Spleen (tissue), 11 donors: ENCODE measurements at regions not wholly inside any gene's neighbourhood (a gene's known extent, or its start where the extent isn't known, plus 50 kb on each side); places are given as distances from the start of the nearest gene placed in this dataset.

ENCODE experiments used
- DNase-seq: peaks from one replicate; pipeline ENCODE4 v3.0.0-alpha.2; 2020
- H3K27ac ChIP-seq, 8 donors: fragments of 200-600 bp; sonication (generic) in 7 of 8; 1 replicate in 4 of 8; 2 replicates in 4 of 8; pipeline versions ENCODE4 v1.5.0 to v1.8.0; 2016 to 2021; ENCODE audit warnings: inconsistent platforms in 4 of 8, mild to moderate bottlenecking in 4 of 8, moderate library complexity in 1 of 8
- H3K27me3 ChIP-seq, 7 donors: fragments of 200-600 bp; sonication (generic) in 6 of 7; replicated peaks in 1 of 7; 1 replicate in 4 of 7; 2 replicates in 3 of 7; pipeline versions ENCODE4 v1.5.0 to v1.8.0; 2016 to 2021; ENCODE audit warnings: inconsistent platforms in 3 of 7, mild to moderate bottlenecking in 1 of 7
- H3K36me3 ChIP-seq, 6 donors: fragments of 200-600 bp; sonication (generic) in 5 of 6; 1 replicate in 4 of 6; 2 replicates in 2 of 6; pipeline versions ENCODE4 v1.5.0 to v1.8.0; 2016 to 2021; ENCODE audit warnings: inconsistent platforms in 2 of 6
- H3K4me1 ChIP-seq, 6 donors: fragments of 200-600 bp; sonication (generic) in 5 of 6; 1 replicate in 3 of 6; 2 replicates in 3 of 6; pipeline versions ENCODE4 v1.5.0 to v1.8.0; 2016 to 2021; ENCODE audit warnings: inconsistent platforms in 3 of 6
- H3K4me3 ChIP-seq, 8 donors: fragments of 200-600 bp; sonication (generic) in 7 of 8; 1 replicate in 4 of 8; 2 replicates in 4 of 8; pipeline versions ENCODE4 v1.5.0 to v1.8.0; 2016 to 2021; ENCODE audit warnings: inconsistent platforms in 4 of 8, mild to moderate bottlenecking in 4 of 8, moderate library complexity in 2 of 8
- H3K9me3 ChIP-seq, 8 donors: fragments of 200-600 bp; sonication (generic) in 7 of 8; 1 replicate in 4 of 8; 2 replicates in 4 of 8; pipeline versions ENCODE4 v1.5.0 to v1.8.0; 2016 to 2021; ENCODE audit warnings: inconsistent platforms in 4 of 8
- CTCF ChIP-seq, 11 experiments: fragments of 200-600 bp in 7 of 11; fragments of 450-650 bp in 4 of 11; sonication (generic) in 4 of 11; IDR thresholded peaks in 8 of 11; conservative IDR thresholded peaks in 3 of 11; 1 replicate in 7 of 11; 2 replicates in 4 of 11; pipeline versions ENCODE4 v1.4.0 to v1.8.0; 2016 to 2021; ENCODE audit warnings: antibody characterized with exemption in 11 of 11, inconsistent platforms in 4 of 11, mild to moderate bottlenecking in 1 of 11
- POLR2A ChIP-seq, 3 donors: fragments of 450-650 bp; IDR thresholded peaks; one replicate each; pipeline ENCODE4 v1.5.1; 2017; ENCODE audit warnings: antibody characterized with exemption in 3 of 3, mild to moderate bottlenecking in 1 of 3
- POLR2AphosphoS5 ChIP-seq, 3 donors: sonication (generic); formaldehyde crosslinking; IDR thresholded peaks; one replicate each; pipeline ENCODE4 v1.5.1; 2017; ENCODE audit warnings: antibody characterized with exemption in 3 of 3
- WGBS, 5 donors: extraction: QIAGEN DNeasy Blood & Tissue Kit in 3 of 5; methylation state at CpG; one replicate each; pipeline versions ENCODE4 v1.1.5 to v1.1.7; 2013 to 2018; 5-methylcytosine and 5-hydroxymethylcytosine counted together
- intact Hi-C: fragments of 100-400 bp; cut with DNase I; formaldehyde crosslinking; loops from one replicate; pipeline ENCODE4 v1.15.0; 2023; ENCODE audit warnings: low total_unique reads
- donor health status: healthy with polysubstance abuse.
- donor health status: DM: no; HTN: no; CAD: no; lungs with moderate emphysema.
- donor health status: DM: no; HTN: no; CAD: no.
- donor health status: Bipolar disorder and iron deficiency.
- donor health status: healthy.
- donor health status: DM: no; HTN: no; CAD: no.
- donor health status: DM: yes; HTN: yes; CAD: no.

DNA sequence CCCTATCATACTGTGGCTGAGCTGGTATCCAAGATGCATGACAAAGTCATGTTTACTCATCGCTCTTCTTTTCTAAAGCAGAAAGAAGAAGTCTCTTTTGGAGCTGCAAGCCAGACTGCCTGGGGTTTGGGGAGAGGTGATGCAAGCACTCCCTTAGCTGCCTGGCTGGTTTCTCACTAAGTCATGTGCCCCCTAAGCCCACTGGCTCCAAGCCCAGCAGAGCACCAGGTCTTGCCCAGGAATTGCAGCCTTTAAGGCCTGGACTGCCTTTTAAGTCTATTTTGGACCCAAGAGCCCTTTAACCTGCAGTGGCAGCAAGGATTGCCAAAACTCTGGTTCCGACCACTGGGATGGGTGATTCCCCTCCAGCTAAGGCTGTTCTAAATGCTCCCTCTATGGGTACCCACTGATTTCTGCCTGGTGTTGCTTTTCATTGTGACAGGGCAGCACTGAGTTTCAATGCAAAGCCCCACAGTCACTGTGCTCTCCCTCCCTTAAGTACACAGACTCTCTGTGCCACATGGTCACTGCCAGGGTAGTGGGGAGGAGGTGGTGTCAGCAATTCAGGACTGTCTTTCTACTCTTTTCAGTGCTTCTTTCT, 548.6 kb downstream of the TLL1 start:
- TF ChIP-seq CTCF (IDR thresholded peaks at IDR 0.05 in 8 of 11, conservative IDR thresholded peaks at IDR 0.05 in 3 of 11) (no peak), POLR2A (IDR thresholded peaks at IDR 0.05) (no peak), POLR2AphosphoS5 (IDR thresholded peaks at IDR 0.05) (no peak)
- Histone ChIP-seq H3K9me3 (peaks cover 0 to 40% (median 19%) of the 10 kb centered on the region in 8 donors), H3K27me3 (no peaks in the 10 kb centered on the region), H3K27ac (no peak overlapping the region), H3K4me1 (no peaks in the 10 kb centered on the region), H3K4me3 (no peak overlapping the region), H3K36me3 (no peaks in the 10 kb centered on the region)
- no peak for DNase-seq
- WGBS, 5 donors, result 53 to 90% (median 88%) methylated on average over 2 of the region's 2 CpGs
- intact Hi-C loops, result no loop called here

GRCh38 chr4:166422475-166422874, 549.4 kb downstream of the TLL1 start:
- Histone ChIP-seq H3K4me1 (no peaks in the 10 kb centered on the region), H3K27ac (no peak overlapping the region), H3K36me3 (no peaks in the 10 kb centered on the region), H3K9me3 (peaks cover 0 to 34% (median 19%) of the 10 kb centered on the region in 8 donors), H3K4me3 (no peak overlapping the region), H3K27me3 (no peaks in the 10 kb centered on the region)
- intact Hi-C loops, result no loop called here
- TF ChIP-seq CTCF (IDR thresholded peaks at IDR 0.05 in 8 of 11, conservative IDR thresholded peaks at IDR 0.05 in 3 of 11), result no peak
- DNase-seq, result no peak
- 81 to 100% (median 87%) methylated on average over 1 of the region's 1 CpG for WGBS, 5 donors

DNA sequence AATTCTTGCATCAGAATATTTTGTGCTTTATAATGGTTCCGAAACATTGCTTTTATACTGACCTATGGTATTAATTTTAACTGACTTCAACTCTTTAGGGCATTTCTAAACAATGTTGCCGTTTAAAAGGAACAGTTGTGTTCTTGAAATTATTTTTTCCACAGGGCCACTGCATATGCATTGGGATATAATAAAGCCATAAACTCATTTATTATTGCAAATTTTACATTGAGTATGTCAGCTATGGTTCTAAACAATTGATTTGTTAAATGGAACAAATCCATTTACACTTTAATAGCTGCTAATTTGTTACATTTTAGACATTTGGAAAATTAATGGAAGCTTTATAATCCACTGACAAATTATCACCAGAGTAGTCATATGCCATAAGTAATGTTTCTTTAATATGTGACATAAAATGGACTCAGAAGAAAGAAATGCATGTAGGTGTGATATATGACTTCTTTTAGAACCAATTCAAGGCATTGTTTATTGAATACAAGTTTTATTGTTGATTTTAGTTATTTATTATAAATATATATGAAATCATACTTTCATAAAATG, 553.3 kb downstream of the TLL1 start:
- intact Hi-C loops, result no loop called here
- WGBS, 5 donors, result 82 to 95% (median 89%) methylated on average over 2 of the region's 2 CpGs
- Histone ChIP-seq H3K27ac (no peak overlapping the region), H3K36me3 (no peaks in the 10 kb centered on the region), H3K4me1 (no peaks in the 10 kb centered on the region), H3K9me3 (peaks cover 0 to 6% (median 3%) of the 10 kb centered on the region in 8 donors), H3K4me3 (no peak overlapping the region), H3K27me3 (no peaks in the 10 kb centered on the region)
- no peak for DNase-seq
- no peak for TF ChIP-seq CTCF (IDR thresholded peaks at IDR 0.05 in 8 of 11, conservative IDR thresholded peaks at IDR 0.05 in 3 of 11)
- no peak for TF ChIP-seq POLR2AphosphoS5 (IDR thresholded peaks at IDR 0.05)
- no peak for TF ChIP-seq POLR2A (IDR thresholded peaks at IDR 0.05)

- H3K36me3 ChIP-seq, result no peaks in the 10 kb centered on the region
- no peak overlapping the region for H3K27ac ChIP-seq
- TF ChIP-seq POLR2A (IDR thresholded peaks at IDR 0.05) (no peak), CTCF (IDR thresholded peaks at IDR 0.05 in 8 of 11, conservative IDR thresholded peaks at IDR 0.05 in 3 of 11) (no peak), POLR2AphosphoS5 (IDR thresholded peaks at IDR 0.05) (no peak)
- no peaks in the 10 kb centered on the region for H3K4me1 ChIP-seq
- H3K9me3 ChIP-seq, result no peaks in the 10 kb centered on the region
- intact Hi-C loops, result no loop called here
- H3K4me3 ChIP-seq, result no peak overlapping the region
- H3K27me3 ChIP-seq, result no peaks in the 10 kb centered on the region
- no peak for DNase-seq
Measured at GRCh38 chr4:166432125-166432524, 559.1 kb downstream of the TLL1 start.
